ENCODE measurements at regions not wholly inside any gene's neighbourhood (a gene's known extent, or its start where the extent isn't known, plus 50 kb on each side); places are given as distances from the start of the nearest gene placed in this dataset.

GRCh38 chr1:165068741-165069140 lies 287.8 kb downstream of the LMX1A start:
- TF ChIP-seq EZH2 (IDR thresholded peaks at IDR 0.05; ENCODE audit: low read length) (no peak), CTCF (optimal IDR thresholded peaks at IDR 0.05 in 1 of 3, IDR thresholded peaks at IDR 0.05 in 1 of 3, conservative IDR thresholded peaks at IDR 0.05 in 1 of 3; ENCODE audit: extremely low read depth in 1 of 3, insufficient read depth in 2 of 3, low read length in 3 of 3) (no peak)

All from keratinocyte (primary cell).